ENCODE measurements at regions not wholly inside any gene's neighbourhood (a gene's known extent, or its start where the extent isn't known, plus 50 kb on each side); places are given as distances from the start of the nearest gene placed in this dataset.

DNA sequence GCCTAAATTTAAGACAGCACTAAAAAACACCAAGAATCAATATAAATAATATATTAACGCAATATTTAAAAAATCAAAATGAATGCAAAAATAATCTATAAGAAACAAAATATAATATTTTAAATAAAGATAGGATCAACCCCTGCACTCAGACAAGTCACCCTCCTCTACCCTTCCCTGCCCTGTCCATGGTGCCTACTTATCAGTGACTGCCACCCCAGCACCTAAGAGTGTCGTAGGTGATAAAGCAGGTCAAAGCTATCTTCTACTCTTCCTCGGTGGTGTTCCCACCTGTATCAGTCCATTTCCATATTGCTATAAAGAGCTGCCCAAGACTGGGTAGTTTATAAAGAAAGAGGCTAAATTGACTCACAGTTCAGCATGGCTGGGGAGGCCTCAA, 251.9 kb downstream of the STIM2 start:
- intact Hi-C loops (cut with DNase I; ENCODE audit: low total_unique reads), result no loop called here
- peak in 1 of 2 donors; percentile 45 for DNase-seq (ENCODE audit: low spot score in 2 of 2)
- no peak for TF ChIP-seq POLR2A (IDR thresholded peaks at IDR 0.05)
- TF ChIP-seq, protein P1, sequence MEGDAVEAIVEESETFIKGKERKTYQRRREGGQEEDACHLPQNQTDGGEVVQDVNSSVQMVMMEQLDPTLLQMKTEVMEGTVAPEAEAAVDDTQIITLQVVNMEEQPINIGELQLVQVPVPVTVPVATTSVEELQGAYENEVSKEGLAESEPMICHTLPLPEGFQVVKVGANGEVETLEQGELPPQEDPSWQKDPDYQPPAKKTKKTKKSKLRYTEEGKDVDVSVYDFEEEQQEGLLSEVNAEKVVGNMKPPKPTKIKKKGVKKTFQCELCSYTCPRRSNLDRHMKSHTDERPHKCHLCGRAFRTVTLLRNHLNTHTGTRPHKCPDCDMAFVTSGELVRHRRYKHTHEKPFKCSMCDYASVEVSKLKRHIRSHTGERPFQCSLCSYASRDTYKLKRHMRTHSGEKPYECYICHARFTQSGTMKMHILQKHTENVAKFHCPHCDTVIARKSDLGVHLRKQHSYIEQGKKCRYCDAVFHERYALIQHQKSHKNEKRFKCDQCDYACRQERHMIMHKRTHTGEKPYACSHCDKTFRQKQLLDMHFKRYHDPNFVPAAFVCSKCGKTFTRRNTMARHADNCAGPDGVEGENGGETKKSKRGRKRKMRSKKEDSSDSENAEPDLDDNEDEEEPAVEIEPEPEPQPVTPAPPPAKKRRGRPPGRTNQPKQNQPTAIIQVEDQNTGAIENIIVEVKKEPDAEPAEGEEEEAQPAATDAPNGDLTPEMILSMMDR (IDR thresholded peaks at IDR 0.05), result no peak
- 79 to 91% methylated on average over 3 of the region's 3 CpGs for WGBS, 2 donors
- H3K4me3 ChIP-seq (ENCODE audit: low read depth, poor library complexity, severe bottlenecking), result no peak overlapping the region

DNA sequence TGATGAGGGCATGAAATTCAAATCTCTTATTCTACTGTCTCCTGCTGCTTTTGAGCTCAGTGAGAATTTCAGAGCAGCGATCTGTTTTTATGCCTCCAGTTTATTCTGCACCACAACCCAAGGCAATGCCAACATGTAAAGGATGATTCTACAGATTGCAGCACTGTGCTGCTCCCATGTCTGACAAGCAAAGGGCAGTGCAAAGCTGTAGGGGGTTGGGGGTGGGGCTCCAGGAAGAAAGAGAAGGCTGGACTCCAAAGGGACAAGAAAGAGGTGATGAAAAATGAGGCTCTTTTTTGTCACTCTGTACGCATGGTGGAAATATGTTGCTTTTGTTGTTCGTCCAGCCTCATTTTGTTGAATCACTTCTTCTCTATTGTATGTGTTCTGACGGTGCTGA, 254.6 kb downstream of the STIM2 start:
- TF ChIP-seq, protein P1 (IDR thresholded peaks at IDR 0.05), result no peak
- no peak for TF ChIP-seq POLR2A (IDR thresholded peaks at IDR 0.05)
- intact Hi-C loops (cut with DNase I; ENCODE audit: low total_unique reads), result no loop called here
- no peak for DNase-seq (ENCODE audit: low spot score in 2 of 2)
- WGBS, 2 donors, result 66 to 76% methylated on average over 4 of the region's 4 CpGs
- no peak overlapping the region for H3K4me3 ChIP-seq (ENCODE audit: low read depth, poor library complexity, severe bottlenecking)

DNA sequence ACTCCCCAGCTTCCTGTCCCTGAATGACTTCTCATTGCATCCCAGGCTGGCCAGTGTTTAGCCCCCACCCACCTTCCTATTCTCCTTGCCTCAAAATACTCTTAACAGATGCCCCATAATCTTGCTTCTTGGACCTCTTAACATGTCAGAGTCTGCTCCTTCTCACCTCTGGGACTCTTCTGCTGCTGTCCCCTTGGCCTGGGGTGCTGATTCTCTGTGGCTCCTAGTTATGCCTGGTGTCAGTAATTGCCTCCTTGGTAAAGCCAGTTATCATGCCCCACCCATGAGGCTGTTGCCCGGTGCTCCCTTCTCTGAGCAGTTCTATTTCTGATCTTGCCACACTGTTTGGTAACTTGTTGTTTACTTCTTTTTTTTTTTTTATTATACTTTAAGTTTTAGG, 256.8 kb downstream of the STIM2 start:
- no peak for DNase-seq (ENCODE audit: low spot score in 2 of 2)
- TF ChIP-seq, protein P1 (IDR thresholded peaks at IDR 0.05), result no peak
- TF ChIP-seq POLR2A (IDR thresholded peaks at IDR 0.05), result no peak
- WGBS, 2 donors, result 95 to 96% methylated on average over 1 of the region's 1 CpG
- intact Hi-C loops (cut with DNase I; ENCODE audit: low total_unique reads), result no loop called here
- no peak overlapping the region for H3K4me3 ChIP-seq (ENCODE audit: low read depth, poor library complexity, severe bottlenecking)

DNA sequence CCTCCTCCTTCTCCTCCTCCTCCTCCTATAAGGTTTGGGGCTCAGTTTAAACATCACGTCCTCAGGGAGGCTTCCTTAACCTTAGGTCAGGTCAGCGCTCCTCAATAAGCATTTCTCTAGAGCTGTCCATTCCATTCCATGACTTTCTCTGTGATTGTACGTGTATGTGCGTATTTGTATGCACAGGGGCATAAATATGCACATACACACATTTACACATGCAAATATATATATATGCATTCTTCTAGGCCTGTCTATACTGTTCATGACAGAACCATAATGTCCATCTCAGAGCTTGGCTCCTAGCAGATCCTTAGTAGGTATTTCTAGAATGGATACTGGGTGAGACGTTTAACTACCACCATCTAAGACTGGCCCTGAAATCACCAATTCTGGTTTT, 258.6 kb downstream of the STIM2 start:
- 80 to 81% methylated on average over 5 of the region's 5 CpGs for WGBS, 2 donors
- no peak for DNase-seq (ENCODE audit: low spot score in 2 of 2)
- no peak overlapping the region for H3K4me3 ChIP-seq (ENCODE audit: low read depth, poor library complexity, severe bottlenecking)
- intact Hi-C loops (cut with DNase I; ENCODE audit: low total_unique reads), result no loop called here
- TF ChIP-seq, protein P1 (IDR thresholded peaks at IDR 0.05), result no peak
- no peak for TF ChIP-seq POLR2A (IDR thresholded peaks at IDR 0.05)

DNA sequence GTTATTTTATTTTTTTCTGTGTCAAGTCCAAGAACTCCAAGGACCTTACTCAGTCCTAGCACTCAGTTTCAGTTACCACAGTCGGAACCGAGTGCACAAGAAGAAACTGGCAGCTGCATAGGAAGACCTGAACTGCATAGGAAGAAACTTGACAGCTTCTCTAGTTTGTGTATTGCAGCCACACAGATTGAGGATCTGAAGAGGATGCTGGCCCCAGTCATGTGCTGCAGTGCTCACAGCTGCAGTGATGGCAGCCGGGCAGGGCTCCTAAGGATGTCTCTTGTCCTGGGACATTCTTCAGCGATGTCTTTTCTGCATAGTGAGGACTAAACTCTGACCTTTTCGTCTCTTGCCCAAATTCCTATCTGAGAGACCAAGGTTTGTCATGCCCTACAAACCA, 261.2 kb downstream of the STIM2 start:
- intact Hi-C loops (cut with DNase I; ENCODE audit: low total_unique reads), result no loop called here
- 78 to 90% methylated on average over 5 of the region's 5 CpGs for WGBS, 2 donors
- H3K4me3 ChIP-seq (ENCODE audit: low read depth, poor library complexity, severe bottlenecking), result no peak overlapping the region
- no peak for DNase-seq (ENCODE audit: low spot score in 2 of 2)
- no peak for TF ChIP-seq POLR2A (IDR thresholded peaks at IDR 0.05)
- TF ChIP-seq, protein P1 (IDR thresholded peaks at IDR 0.05), result no peak

DNA sequence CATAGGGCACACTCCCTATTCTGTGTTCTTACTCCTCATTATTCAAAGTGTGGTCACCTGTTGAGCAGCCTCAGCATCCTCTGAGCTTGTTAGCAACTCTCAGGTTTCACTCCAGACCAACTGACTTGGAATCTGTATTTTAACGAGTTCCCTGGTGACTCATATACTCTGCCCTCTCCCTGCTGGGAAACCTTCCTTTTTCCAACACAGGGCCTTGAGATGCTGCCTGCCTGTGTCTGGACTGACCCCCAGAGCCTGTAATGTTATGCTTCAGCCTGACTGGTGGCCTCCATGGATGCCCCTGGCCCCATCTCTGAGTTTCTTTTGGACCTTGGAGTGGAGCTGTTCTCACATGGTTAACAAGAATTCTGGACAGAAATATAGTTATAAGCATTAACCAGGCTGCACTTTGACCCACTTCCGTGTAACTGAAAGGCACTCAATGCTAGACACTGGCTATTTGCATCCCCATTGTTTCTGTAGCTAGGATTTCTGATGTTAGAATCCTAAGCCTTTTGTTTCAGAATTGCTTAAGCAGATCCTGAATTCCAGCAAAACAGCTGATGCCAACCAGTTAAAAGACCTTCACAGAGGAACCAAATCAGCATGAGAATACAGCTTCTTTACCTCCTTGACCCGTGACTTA, 262.6 kb downstream of the STIM2 start:
- no peak for TF ChIP-seq POLR2A (IDR thresholded peaks at IDR 0.05)
- TF ChIP-seq, protein P1 (IDR thresholded peaks at IDR 0.05), result no peak
- no peak overlapping the region for H3K4me3 ChIP-seq (ENCODE audit: low read depth, poor library complexity, severe bottlenecking)
- whole genome bisulfite sequencing, 2 donors, result 50 to 60% methylated on average over 3 of the region's 3 CpGs
- no peak for DNase-seq (ENCODE audit: low spot score in 2 of 2)
- intact Hi-C loops (cut with DNase I; ENCODE audit: low total_unique reads), result no loop called here

All from lower leg skin (tissue), 4 donors.